CD4-positive, alpha-beta T cell (primary cell): ENCODE measurements at regions not wholly inside any gene's neighbourhood (a gene's known extent, or its start where the extent isn't known, plus 50 kb on each side); places are given as distances from the start of the nearest gene placed in this dataset.

ENCODE experiments used
- ATAC-seq: fragments of 200-7000 bp; cut with Tn5 transposase; one replicate; pipeline ENCODE4 v1.10.0; 2022; ENCODE audit warnings: mild to moderate bottlenecking; ENCODE audit not compliant: poor library complexity
- CTCF ChIA-PET: fragments of 350-600 bp; sonication (Branson Sonifier 250); formaldehyde crosslinking; loops from one replicate; lab custom pipeline; 2021; ENCODE audit warnings: antibody characterized with exemption, inconsistent platforms; lab: Charles Lee
- POLR2A ChIA-PET: fragments of 350-600 bp; sonication (Branson Sonifier 250); formaldehyde crosslinking; loops from one replicate; lab custom pipeline; 2021; ENCODE audit warnings: antibody characterized with exemption, inconsistent platforms; lab: Charles Lee
- DNase-seq, 14 experiments: peaks; one replicate each; pipeline ENCODE4 v3.0.0-alpha.2; 2013 to 2020; ENCODE audit warnings: mixed read lengths in 2 of 14
- H3K27ac ChIP-seq, 2 donors: one replicate each; pipeline versions ENCODE4 v1.5.1 to v1.7.0; 2013; ENCODE audit warnings: low read length in 2 of 2, low read depth in 1 of 2, mild to moderate bottlenecking in 1 of 2
- H3K27me3 ChIP-seq, 2 experiments: 1 replicate in 1 of 2; 2 replicates in 1 of 2; pipeline versions ENCODE4 v1.6.1 to v1.7.0; 2013; ENCODE audit warnings: low read length in 2 of 2, control low read depth in 1 of 2, mild to moderate bottlenecking in 1 of 2, moderate library complexity in 1 of 2; ENCODE audit not compliant: insufficient read depth in 2 of 2, control insufficient read depth in 1 of 2
- H3K36me3 ChIP-seq: one replicate; pipeline ENCODE4 v1.6.1; 2013; ENCODE audit warnings: low read length, control low read depth; ENCODE audit not compliant: insufficient read depth
- H3K4me1 ChIP-seq: one replicate; pipeline ENCODE4 v1.6.1; 2013; ENCODE audit warnings: low read length, control low read depth; ENCODE audit not compliant: insufficient read depth
- H3K4me3 ChIP-seq: one replicate; pipeline ENCODE4 v1.5.1; 2013; ENCODE audit warnings: mild to moderate bottlenecking, low read length, moderate library complexity
- H3K9me3 ChIP-seq, 2 experiments: 1 replicate in 1 of 2; 2 replicates in 1 of 2; pipeline versions ENCODE4 v1.6.1 to v1.7.0; 2013; ENCODE audit warnings: low read length in 2 of 2, mild to moderate bottlenecking in 2 of 2, control low read depth in 1 of 2, moderate library complexity in 1 of 2; ENCODE audit not compliant: control insufficient read depth in 1 of 2, insufficient read depth in 1 of 2
- H3K27ac Mint-ChIP-seq: one replicate; pipeline ENCODE4 v1.8.0; 2020; ENCODE audit warnings: mixed read lengths
- H3K27me3 Mint-ChIP-seq: one replicate; pipeline ENCODE4 v1.8.0; 2021; ENCODE audit warnings: mixed read lengths
- H3K36me3 Mint-ChIP-seq: one replicate; pipeline ENCODE4 v1.8.0; 2021; ENCODE audit warnings: low read depth, mixed read lengths
- H3K4me1 Mint-ChIP-seq: one replicate; pipeline ENCODE4 v1.8.0; 2021; ENCODE audit warnings: low read depth, mixed read lengths
- H3K4me3 Mint-ChIP-seq: one replicate; pipeline ENCODE4 v1.8.0; 2020; ENCODE audit warnings: mild to moderate bottlenecking, mixed read lengths
- H3K9me3 Mint-ChIP-seq: one replicate; pipeline ENCODE4 v1.8.0; 2020; ENCODE audit warnings: mixed read lengths
- CTCF ChIP-seq: fragments of 200-600 bp; IDR thresholded peaks from one replicate; pipeline ENCODE4 v1.8.0; 2022; ENCODE audit warnings: antibody characterized with exemption, mild to moderate bottlenecking
- intact Hi-C, 2 experiments: fragments of 100-400 bp; cut with DNase I in 1 of 2; cut with micrococcal nuclease in 1 of 2; formaldehyde crosslinking; loops; one replicate each; pipeline versions ENCODE4 v1.15.1 to v1.9.0; 2023 to 2025; cut with DNase I, micrococcal nuclease

- intact Hi-C loops: no loop called here
- Histone ChIP-seq H3K36me3 (no peaks in the 10 kb centered on the region), H3K27ac (no peak overlapping the region), H3K4me1 (no peaks in the 10 kb centered on the region), H3K27me3 (no peaks in the 10 kb centered on the region), H3K9me3 (no peaks in the 10 kb centered on the region), H3K4me3 (no peak overlapping the region)
- no peaks in the 10 kb centered on the region for H3K27me3 Mint-ChIP-seq
- no peaks in the 10 kb centered on the region for H3K4me1 Mint-ChIP-seq
- no peaks in the 10 kb centered on the region for H3K36me3 Mint-ChIP-seq
- ATAC-seq (no peak), DNase-seq (no peak)
- no peak overlapping the region for H3K4me3 Mint-ChIP-seq
- POLR2A ChIA-PET: no interaction called here
- H3K9me3 Mint-ChIP-seq: peaks cover 15% of the 10 kb centered on the region
- CTCF ChIA-PET: no interaction called here
- no peak for TF ChIP-seq CTCF
- H3K27ac Mint-ChIP-seq: no peak overlapping the region
Measured at GRCh38 chr18:56100090-56100722, 512.2 kb upstream of the TCF4 start.

- Histone ChIP-seq H3K9me3 (no peaks in the 10 kb centered on the region), H3K4me3 (no peak overlapping the region), H3K36me3 (no peaks in the 10 kb centered on the region), H3K27ac (no peak overlapping the region), H3K27me3 (no peaks in the 10 kb centered on the region), H3K4me1 (no peaks in the 10 kb centered on the region)
- no peak for TF ChIP-seq CTCF
- Mint-ChIP-seq H3K9me3 (peaks cover 6% of the 10 kb centered on the region), H3K36me3 (no peaks in the 10 kb centered on the region), H3K27me3 (no peaks in the 10 kb centered on the region), H3K27ac (no peak overlapping the region), H3K4me1 (no peaks in the 10 kb centered on the region), H3K4me3 (no peak overlapping the region)
- CTCF ChIA-PET: no interaction called here
- ATAC-seq (no peak), DNase-seq (no peak)
- POLR2A ChIA-PET: no interaction called here
- intact Hi-C loops: no loop called here
Measured at GRCh38 chr18:56097621-56098020, 509.6 kb upstream of the TCF4 start.

GRCh38 chr18:56096861-56097260, 508.9 kb upstream of the TCF4 start:
- Mint-ChIP-seq H3K4me1 (no peaks in the 10 kb centered on the region), H3K27ac (no peak overlapping the region), H3K27me3 (no peaks in the 10 kb centered on the region), H3K4me3 (no peak overlapping the region), H3K9me3 (peaks cover 6% of the 10 kb centered on the region), H3K36me3 (no peaks in the 10 kb centered on the region)
- Histone ChIP-seq H3K27ac (no peak overlapping the region), H3K4me1 (no peaks in the 10 kb centered on the region), H3K36me3 (no peaks in the 10 kb centered on the region), H3K9me3 (no peaks in the 10 kb centered on the region), H3K4me3 (no peak overlapping the region), H3K27me3 (no peaks in the 10 kb centered on the region)
- DNase-seq: no peak
- intact Hi-C loops: no loop called here
- no peak for ATAC-seq
- ChIA-PET CTCF (no interaction called here), POLR2A (no interaction called here)
- no peak for TF ChIP-seq CTCF
